Ishikawa (cell line): ENCODE measurements at regions not wholly inside any gene's neighbourhood (a gene's known extent, or its start where the extent isn't known, plus 50 kb on each side); places are given as distances from the start of the nearest gene placed in this dataset.

Experiments
- EP300 ChIP-seq: IDR thresholded peaks from 2 replicates; pipeline ENCODE4 v1.6.1; 2012; ENCODE audit warnings: borderline replicate concordance
- YY1 ChIP-seq: IDR thresholded peaks from 2 replicates; pipeline ENCODE4 v1.6.1; 2012; ENCODE audit warnings: low read depth

DNA sequence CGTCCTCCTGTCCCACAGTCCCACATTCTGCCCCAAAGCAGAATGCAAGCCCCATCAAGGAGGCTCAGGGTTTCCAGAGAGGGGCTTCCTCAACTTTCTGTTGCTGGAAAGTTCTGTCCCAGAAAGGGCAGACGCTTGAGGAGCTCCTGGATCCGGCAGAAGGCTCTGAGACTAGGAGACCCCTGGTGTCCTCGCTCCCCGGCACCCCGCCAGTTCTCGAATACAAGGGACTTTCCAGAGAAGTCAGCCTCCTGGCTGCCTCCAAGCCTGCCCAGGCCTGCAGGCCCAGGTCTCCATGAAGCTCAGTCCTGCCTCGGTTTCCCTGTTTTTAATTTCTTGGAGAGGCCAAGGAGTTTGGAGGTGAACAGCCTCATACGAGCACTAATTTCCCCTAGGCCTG, 150.4 kb downstream of the CEBPB start:
- TF ChIP-seq YY1 (no peak), EP300 (no peak)
